Loucy (cell line): ENCODE measurements at regions not wholly inside any gene's neighbourhood (a gene's known extent, or its start where the extent isn't known, plus 50 kb on each side); places are given as distances from the start of the nearest gene placed in this dataset.

Source experiments
- H2AFZ ChIP-seq: fragments of 200-600 bp; sonication (generic); 2 replicates; pipeline ENCODE4 v1.6.0; 2016; ENCODE audit warnings: antibody characterized with exemption, mild to moderate bottlenecking, low read length, moderate library complexity
- H3F3A ChIP-seq: fragments of 200-600 bp; 2 replicates; pipeline ENCODE4 v1.6.0; 2016; ENCODE audit warnings: antibody characterized with exemption, low read depth, mild to moderate bottlenecking
- H3K27me3 ChIP-seq: fragments of 200-600 bp; sonication (generic); 2 replicates; pipeline ENCODE4 v1.6.1; 2014; ENCODE audit warnings: low read length, mild to moderate bottlenecking; ENCODE audit not compliant: insufficient read depth, poor library complexity, severe bottlenecking
- H3K36me3 ChIP-seq: fragments of 200-600 bp; sonication (generic); 2 replicates; pipeline ENCODE4 v1.6.1; 2016; ENCODE audit warnings: low read length; ENCODE audit not compliant: insufficient read depth
- H3K4me1 ChIP-seq: fragments of 200-600 bp; sonication (generic); 2 replicates; pipeline ENCODE4 v1.5.1; 2014; ENCODE audit warnings: low read length, mild to moderate bottlenecking; ENCODE audit not compliant: insufficient read depth, poor library complexity, severe bottlenecking
- H3K4me2 ChIP-seq: fragments of 200-600 bp; sonication (generic); 2 replicates; pipeline ENCODE4 v1.6.0; 2014; ENCODE audit warnings: antibody characterized with exemption, low read length, low read depth, mild to moderate bottlenecking; ENCODE audit not compliant: poor library complexity, severe bottlenecking
- H3K4me3 ChIP-seq: fragments of 200-600 bp; sonication (generic); 2 replicates; pipeline ENCODE4 v1.5.1; 2014; ENCODE audit warnings: low read length, mild to moderate bottlenecking, mixed read lengths; ENCODE audit not compliant: poor library complexity, severe bottlenecking
- H3K79me2 ChIP-seq: fragments of 200-600 bp; sonication (generic); 2 replicates; pipeline ENCODE4 v1.6.1; 2014; ENCODE audit warnings: low read length; ENCODE audit not compliant: insufficient read depth
- H3K9ac ChIP-seq: fragments of 200-600 bp; sonication (generic); 2 replicates; pipeline ENCODE4 v1.6.0; 2014; ENCODE audit warnings: mild to moderate bottlenecking, low read depth, low read length, moderate library complexity; ENCODE audit not compliant: poor library complexity, severe bottlenecking
- H3K9me2 ChIP-seq: fragments of 200-600 bp; sonication (generic); replicated peaks from 2 replicates; pipeline ENCODE4 v1.6.1; 2016; ENCODE audit warnings: low read depth, low read length, mixed read lengths
- H3K9me3 ChIP-seq: fragments of 200-600 bp; sonication (generic); 2 replicates; pipeline ENCODE4 v1.6.1; 2014; ENCODE audit warnings: mild to moderate bottlenecking, antibody characterized with exemption, low read length, low read depth; ENCODE audit not compliant: insufficient read depth
- H4K20me1 ChIP-seq: fragments of 200-600 bp; sonication (generic); 2 replicates; pipeline ENCODE4 v1.6.0; 2014; ENCODE audit warnings: antibody characterized with exemption, low read length, mild to moderate bottlenecking; ENCODE audit not compliant: insufficient read depth, poor library complexity, severe bottlenecking
- EZH2phosphoT487 ChIP-seq: fragments of 200-600 bp; IDR thresholded peaks from 2 replicates; pipeline ENCODE4 v1.6.1; 2018; ENCODE audit warnings: antibody characterized with exemption, mild to moderate bottlenecking, moderate library complexity, borderline replicate concordance
- TF ChIP-seq, protein P1 (sequence below): fragments of 200-600 bp; sonication (generic); conservative IDR thresholded peaks from 2 replicates; pipeline ENCODE4 v1.5.1; 2014; ENCODE audit warnings: mild to moderate bottlenecking, antibody characterized with exemption, low read length

DNA sequence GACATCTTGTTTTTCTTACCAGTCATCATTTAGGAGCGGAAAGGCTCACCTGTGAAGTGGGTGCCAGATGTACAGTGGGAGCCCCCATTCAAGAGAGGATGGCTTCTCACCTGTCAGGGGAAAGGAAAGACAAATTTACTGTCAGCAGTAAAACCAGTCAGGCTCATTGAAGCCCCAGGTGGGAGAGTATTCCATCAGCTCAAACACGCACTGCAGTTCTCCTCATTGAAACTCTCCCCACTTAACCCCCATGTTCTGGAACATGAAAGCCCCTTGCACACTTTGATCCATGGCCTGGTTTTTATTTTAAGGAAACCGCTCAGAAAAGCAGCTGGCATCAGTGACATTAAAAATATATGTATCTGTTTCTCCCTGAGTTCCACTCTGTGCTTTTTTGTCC is 401.1 kb upstream of the ZNF507 start:
- no peak overlapping the region for H3K4me2 ChIP-seq
- no peak overlapping the region for H2AFZ ChIP-seq
- H3K4me1 ChIP-seq, result no peaks in the 10 kb centered on the region
- no peaks in the 10 kb centered on the region for H3F3A ChIP-seq
- H3K4me3 ChIP-seq, result no peak overlapping the region
- no peaks in the 10 kb centered on the region for H3K9me2 ChIP-seq
- H3K9ac ChIP-seq, result no peak overlapping the region
- H3K36me3 ChIP-seq, result no peaks in the 10 kb centered on the region
- peaks cover 5% of the 10 kb centered on the region; the same call in 1 of the 2 replicates for H3K9me3 ChIP-seq
- no peaks in the 10 kb centered on the region for H3K79me2 ChIP-seq
- H3K27me3 ChIP-seq, result no peaks in the 10 kb centered on the region
- no peak for TF ChIP-seq EZH2phosphoT487
- TF ChIP-seq, protein P1, sequence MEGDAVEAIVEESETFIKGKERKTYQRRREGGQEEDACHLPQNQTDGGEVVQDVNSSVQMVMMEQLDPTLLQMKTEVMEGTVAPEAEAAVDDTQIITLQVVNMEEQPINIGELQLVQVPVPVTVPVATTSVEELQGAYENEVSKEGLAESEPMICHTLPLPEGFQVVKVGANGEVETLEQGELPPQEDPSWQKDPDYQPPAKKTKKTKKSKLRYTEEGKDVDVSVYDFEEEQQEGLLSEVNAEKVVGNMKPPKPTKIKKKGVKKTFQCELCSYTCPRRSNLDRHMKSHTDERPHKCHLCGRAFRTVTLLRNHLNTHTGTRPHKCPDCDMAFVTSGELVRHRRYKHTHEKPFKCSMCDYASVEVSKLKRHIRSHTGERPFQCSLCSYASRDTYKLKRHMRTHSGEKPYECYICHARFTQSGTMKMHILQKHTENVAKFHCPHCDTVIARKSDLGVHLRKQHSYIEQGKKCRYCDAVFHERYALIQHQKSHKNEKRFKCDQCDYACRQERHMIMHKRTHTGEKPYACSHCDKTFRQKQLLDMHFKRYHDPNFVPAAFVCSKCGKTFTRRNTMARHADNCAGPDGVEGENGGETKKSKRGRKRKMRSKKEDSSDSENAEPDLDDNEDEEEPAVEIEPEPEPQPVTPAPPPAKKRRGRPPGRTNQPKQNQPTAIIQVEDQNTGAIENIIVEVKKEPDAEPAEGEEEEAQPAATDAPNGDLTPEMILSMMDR, result no peak
- no peaks in the 10 kb centered on the region for H4K20me1 ChIP-seq

DNA sequence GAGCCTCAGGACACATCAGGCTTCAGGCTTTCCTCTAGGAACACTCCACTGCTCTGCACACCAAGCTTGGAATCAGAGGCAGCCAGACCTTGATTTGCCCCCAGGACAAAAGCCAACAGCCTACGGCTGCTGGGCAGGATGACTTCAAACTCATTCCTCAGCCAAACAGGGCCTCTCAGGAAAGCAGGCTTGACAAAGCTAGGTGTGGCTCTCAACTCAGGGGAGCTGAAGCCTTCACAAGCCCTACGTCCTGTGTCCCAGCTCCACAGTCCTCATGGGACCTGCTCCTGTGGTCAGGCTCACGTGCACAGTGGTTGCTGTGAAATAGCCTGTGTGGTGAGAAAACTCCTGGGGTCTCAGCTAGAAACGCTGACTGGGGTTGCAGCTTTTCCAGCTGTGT is 398.9 kb upstream of the ZNF507 start:
- Histone ChIP-seq H3F3A (no peaks in the 10 kb centered on the region), H3K27me3 (no peaks in the 10 kb centered on the region), H3K4me2 (no peak overlapping the region), H3K79me2 (no peaks in the 10 kb centered on the region), H3K9me2 (no peaks in the 10 kb centered on the region), H3K9ac (no peak overlapping the region), H3K36me3 (no peaks in the 10 kb centered on the region), H3K4me3 (no peak overlapping the region), H4K20me1 (no peaks in the 10 kb centered on the region), H2AFZ (no peak overlapping the region), H3K9me3 (peaks cover 3% of the 10 kb centered on the region; the same call in 1 of the 2 replicates), H3K4me1 (no peaks in the 10 kb centered on the region)
- no peak for TF ChIP-seq EZH2phosphoT487
- TF ChIP-seq, protein P1, result no peak

DNA sequence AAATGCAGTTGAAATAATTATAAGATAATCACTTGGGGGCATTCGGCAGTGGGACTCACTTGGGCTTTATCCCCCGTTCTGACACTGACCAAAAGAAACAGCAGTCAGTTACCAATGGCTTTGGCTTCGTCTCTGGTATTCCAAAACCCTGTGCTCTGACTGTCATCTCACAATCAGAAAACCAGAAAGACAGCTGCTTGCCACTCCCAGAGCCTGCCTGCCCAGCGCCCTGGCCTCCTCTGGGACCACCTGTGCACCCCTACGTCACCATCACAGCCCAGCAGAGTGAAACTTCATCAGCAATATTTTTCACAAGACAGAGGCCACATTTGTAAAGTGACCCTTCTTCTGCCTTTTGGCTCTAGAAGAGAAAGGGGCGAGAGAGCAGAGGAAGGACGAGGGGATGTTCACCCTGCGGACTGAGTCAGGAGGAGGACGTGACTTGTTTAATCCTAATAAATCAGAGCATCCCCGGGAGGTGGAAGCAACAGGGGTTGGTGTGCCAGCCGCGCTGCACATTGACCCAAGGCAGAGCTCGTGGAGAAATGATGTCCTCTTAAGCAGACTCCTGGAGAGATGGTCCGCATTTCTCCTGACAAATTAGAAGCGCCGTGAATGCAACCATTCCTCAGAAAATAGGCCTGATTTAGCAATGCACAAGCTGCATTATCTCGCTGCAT is 397.8 kb upstream of the ZNF507 start:
- H3K4me1 ChIP-seq, result no peaks in the 10 kb centered on the region
- no peaks in the 10 kb centered on the region for H3K79me2 ChIP-seq
- TF ChIP-seq, protein P1, result no peak
- no peak for TF ChIP-seq EZH2phosphoT487
- H4K20me1 ChIP-seq, result no peaks in the 10 kb centered on the region
- no peaks in the 10 kb centered on the region for H3K36me3 ChIP-seq
- no peak overlapping the region for H2AFZ ChIP-seq
- no peaks in the 10 kb centered on the region for H3K27me3 ChIP-seq
- H3K9me2 ChIP-seq, result no peaks in the 10 kb centered on the region
- H3K4me2 ChIP-seq, result no peak overlapping the region
- H3K4me3 ChIP-seq, result no peak overlapping the region
- H3K9me3 ChIP-seq, result no peaks in the 10 kb centered on the region; the same call in 1 of the 2 replicates
- no peaks in the 10 kb centered on the region for H3F3A ChIP-seq
- no peak overlapping the region for H3K9ac ChIP-seq
